Activated B cell treated with CpG ODN at 0.5 μM for 24 hours (primary cell): ENCODE measurements at regions not wholly inside any gene's neighbourhood (a gene's known extent, or its start where the extent isn't known, plus 50 kb on each side); places are given as distances from the start of the nearest gene placed in this dataset.

ENCODE experiments used
- ATAC-seq: fragments of 200-7000 bp; cut with Tn5 transposase; one replicate; pipeline ENCODE4 v1.10.0; 2021; ENCODE audit warnings: low read depth, mild to moderate bottlenecking, moderate library complexity
- CTCF ChIA-PET: fragments of 350-600 bp; sonication (Branson Sonifier 250); formaldehyde crosslinking; loops from one replicate; lab custom pipeline; 2021; ENCODE audit warnings: antibody characterized with exemption; lab: Charles Lee
- POLR2A ChIA-PET: fragments of 350-600 bp; sonication (Branson Sonifier 250); formaldehyde crosslinking; loops from one replicate; lab custom pipeline; 2021; ENCODE audit warnings: antibody characterized with exemption; lab: Charles Lee
- DNase-seq: peaks from one replicate; pipeline ENCODE4 v3.0.0; 2022
- H3K27ac Mint-ChIP-seq: one replicate; pipeline ENCODE4 v1.8.0; 2020; ENCODE audit warnings: mixed read lengths
- H3K27me3 Mint-ChIP-seq: one replicate; pipeline ENCODE4 v1.8.0; 2021; ENCODE audit warnings: mixed read lengths
- H3K36me3 Mint-ChIP-seq: one replicate; pipeline ENCODE4 v1.8.0; 2021; ENCODE audit warnings: low read depth, mixed read lengths
- H3K4me1 Mint-ChIP-seq: one replicate; pipeline ENCODE4 v1.8.0; 2021; ENCODE audit warnings: mixed read lengths
- H3K4me3 Mint-ChIP-seq: one replicate; pipeline ENCODE4 v1.8.0; 2020; ENCODE audit warnings: mild to moderate bottlenecking, mixed read lengths
- H3K9me3 Mint-ChIP-seq: one replicate; pipeline ENCODE4 v1.8.0; 2020; ENCODE audit warnings: mixed read lengths
- CTCF ChIP-seq: fragments of 200-600 bp; IDR thresholded peaks from one replicate; pipeline ENCODE4 v1.8.0; 2022; ENCODE audit warnings: antibody characterized with exemption, mild to moderate bottlenecking
- intact Hi-C: fragments of 100-400 bp; cut with micrococcal nuclease; formaldehyde crosslinking; loops from one replicate; pipeline ENCODE4 v1.15.1; 2024

GRCh38 chr2:196314157-196314556, 142.8 kb upstream of the STK17B start:
- no peaks in the 10 kb centered on the region for H3K9me3 Mint-ChIP-seq
- DNase-seq (no peak), ATAC-seq (no peak)
- no peak overlapping the region for H3K27ac Mint-ChIP-seq
- no peaks in the 10 kb centered on the region for H3K36me3 Mint-ChIP-seq
- no peak for TF ChIP-seq CTCF
- no peaks in the 10 kb centered on the region for H3K27me3 Mint-ChIP-seq
- intact Hi-C loops: no loop called here
- H3K4me3 Mint-ChIP-seq: no peak overlapping the region
- H3K4me1 Mint-ChIP-seq: no peaks in the 10 kb centered on the region
- ChIA-PET CTCF (no interaction called here), POLR2A (no interaction called here)

GRCh38 chr2:196314780-196315179, 143.4 kb upstream of the STK17B start:
- Mint-ChIP-seq H3K27me3 (no peaks in the 10 kb centered on the region), H3K36me3 (no peaks in the 10 kb centered on the region), H3K27ac (no peak overlapping the region), H3K4me1 (no peaks in the 10 kb centered on the region), H3K9me3 (no peaks in the 10 kb centered on the region), H3K4me3 (no peak overlapping the region)
- ATAC-seq: no peak
- intact Hi-C loops: no loop called here
- no peak for DNase-seq
- TF ChIP-seq CTCF: no peak
- ChIA-PET CTCF (no interaction called here), POLR2A (no interaction called here)

GRCh38 chr2:196315388-196316049, 144.1 kb upstream of the STK17B start:
- Mint-ChIP-seq H3K27me3 (no peaks in the 10 kb centered on the region), H3K36me3 (no peaks in the 10 kb centered on the region), H3K4me1 (no peaks in the 10 kb centered on the region), H3K4me3 (no peak overlapping the region), H3K27ac (no peak overlapping the region), H3K9me3 (no peaks in the 10 kb centered on the region)
- DNase-seq: no peak
- ChIA-PET POLR2A (no interaction called here), CTCF (no interaction called here)
- TF ChIP-seq CTCF: no peak
- no peak for ATAC-seq
- intact Hi-C loops: no loop called here

- Mint-ChIP-seq H3K9me3 (no peaks in the 10 kb centered on the region), H3K4me3 (no peak overlapping the region), H3K36me3 (no peaks in the 10 kb centered on the region), H3K4me1 (no peaks in the 10 kb centered on the region), H3K27me3 (no peaks in the 10 kb centered on the region), H3K27ac (no peak overlapping the region)
- ATAC-seq (no peak), DNase-seq (no peak)
- POLR2A ChIA-PET: no interaction called here
- CTCF ChIA-PET: no interaction called here
- intact Hi-C loops: no loop called here
- no peak for TF ChIP-seq CTCF
Measured at GRCh38 chr2:196316050-196316430, 144.7 kb upstream of the STK17B start.

GRCh38 chr2:196318517-196319377, 147.4 kb upstream of the STK17B start:
- Mint-ChIP-seq H3K27me3 (no peaks in the 10 kb centered on the region), H3K36me3 (no peaks in the 10 kb centered on the region), H3K4me3 (no peak overlapping the region), H3K9me3 (no peaks in the 10 kb centered on the region), H3K4me1 (no peaks in the 10 kb centered on the region), H3K27ac (no peak overlapping the region)
- DNase-seq (no peak), ATAC-seq (no peak)
- POLR2A ChIA-PET: no interaction called here
- TF ChIP-seq CTCF: no peak
- CTCF ChIA-PET: no interaction called here
- intact Hi-C loops: no loop called here
